Activated CD8-positive, alpha-beta T cell treated with anti-CD3 and anti-CD28 coated beads for 36 hours (primary cell): ENCODE measurements at regions not wholly inside any gene's neighbourhood (a gene's known extent, or its start where the extent isn't known, plus 50 kb on each side); places are given as distances from the start of the nearest gene placed in this dataset.
A peak's percentile ranks its signal among the peaks of the same experiment; 100 is the strongest.

Source experiments
- ATAC-seq: fragments of 200-7000 bp; cut with Tn5 transposase; one replicate; pipeline ENCODE4 v1.10.0; 2021; ENCODE audit warnings: mild to moderate bottlenecking, moderate library complexity
- CTCF ChIA-PET: fragments of 350-600 bp; sonication (Branson Sonifier 250); formaldehyde crosslinking; loops from one replicate; lab custom pipeline; 2021; ENCODE audit warnings: antibody characterized with exemption; lab: Charles Lee
- POLR2A ChIA-PET: fragments of 350-600 bp; sonication (Branson Sonifier 250); formaldehyde crosslinking; loops from one replicate; lab custom pipeline; 2021; ENCODE audit warnings: antibody characterized with exemption; lab: Charles Lee
- DNase-seq: peaks from one replicate; pipeline ENCODE4 v3.0.0-alpha.2; 2020
- H3K27ac Mint-ChIP-seq: one replicate; pipeline ENCODE4 v1.8.0; 2021; ENCODE audit warnings: mild to moderate bottlenecking, mixed read lengths
- H3K27me3 Mint-ChIP-seq: one replicate; pipeline ENCODE4 v1.8.0; 2021; ENCODE audit warnings: mixed read lengths
- H3K36me3 Mint-ChIP-seq: one replicate; pipeline ENCODE4 v1.8.0; 2021; ENCODE audit warnings: low read depth, mixed read lengths
- H3K4me1 Mint-ChIP-seq: one replicate; pipeline ENCODE4 v1.8.0; 2021; ENCODE audit warnings: low read depth, mixed read lengths
- H3K4me3 Mint-ChIP-seq: one replicate; pipeline ENCODE4 v1.8.0; 2021; ENCODE audit warnings: mild to moderate bottlenecking, moderate library complexity, mixed read lengths
- H3K9me3 Mint-ChIP-seq: one replicate; pipeline ENCODE4 v1.8.0; 2021; ENCODE audit warnings: mixed read lengths
- CTCF ChIP-seq: fragments of 200-600 bp; IDR thresholded peaks from one replicate; pipeline ENCODE4 v1.8.0; 2022; ENCODE audit warnings: antibody characterized with exemption, mild to moderate bottlenecking
- intact Hi-C: fragments of 100-400 bp; cut with micrococcal nuclease; formaldehyde crosslinking; loops from one replicate; pipeline ENCODE4 v1.10.0; 2022

- Mint-ChIP-seq H3K4me3 (no peak overlapping the region), H3K27ac (no peak overlapping the region), H3K27me3 (peaks cover 3% of the 10 kb centered on the region), H3K36me3 (no peaks in the 10 kb centered on the region), H3K4me1 (no peaks in the 10 kb centered on the region), H3K9me3 (peaks cover 5% of the 10 kb centered on the region)
- no peak for TF ChIP-seq CTCF
- ATAC-seq (no peak), DNase-seq (no peak)
- intact Hi-C loops, result no loop called here
- POLR2A ChIA-PET, result no interaction called here
- CTCF ChIA-PET, result no interaction called here
These were observed 261.5 kb upstream of the CCDC196 start for GRCh38 chr14:66224492-66225178.

GRCh38 chr14:66225337-66225736 is 260.8 kb upstream of the CCDC196 start:
- DNase-seq, result no peak
- TF ChIP-seq CTCF, result no peak
- no peak for ATAC-seq

GRCh38 chr14:66228267-66228970 is 257.8 kb upstream of the CCDC196 start:
- ChIA-PET CTCF (no interaction called here), POLR2A (no interaction called here)
- intact Hi-C loops, result no loop called here
- Mint-ChIP-seq H3K27me3 (peaks cover 7% of the 10 kb centered on the region), H3K9me3 (peaks cover 5% of the 10 kb centered on the region), H3K4me3 (no peak overlapping the region), H3K4me1 (no peaks in the 10 kb centered on the region), H3K36me3 (no peaks in the 10 kb centered on the region), H3K27ac (no peak overlapping the region)
- ATAC-seq (peak; percentile 87), DNase-seq (peak; percentile 43)
- TF ChIP-seq CTCF, result no peak

More at GRCh38 chr14:66225337-66225736, 260.8 kb upstream of the CCDC196 start:
- POLR2A ChIA-PET, result no interaction called here
- CTCF ChIA-PET, result no interaction called here
- no peak overlapping the region for H3K27ac Mint-ChIP-seq
- H3K4me1 Mint-ChIP-seq, result no peaks in the 10 kb centered on the region
- no peak overlapping the region for H3K4me3 Mint-ChIP-seq
- H3K9me3 Mint-ChIP-seq, result peaks cover 5% of the 10 kb centered on the region
- H3K36me3 Mint-ChIP-seq, result no peaks in the 10 kb centered on the region
- H3K27me3 Mint-ChIP-seq, result peaks cover 3% of the 10 kb centered on the region
- intact Hi-C loops, result no loop called here

- TF ChIP-seq CTCF, result no peak
- Mint-ChIP-seq H3K9me3 (peaks cover 5% of the 10 kb centered on the region), H3K4me1 (no peaks in the 10 kb centered on the region), H3K4me3 (no peak overlapping the region), H3K27me3 (peaks cover 10% of the 10 kb centered on the region), H3K36me3 (no peaks in the 10 kb centered on the region), H3K27ac (no peak overlapping the region)
- DNase-seq (no peak), ATAC-seq (no peak)
- ChIA-PET POLR2A (no interaction called here), CTCF (interaction anchor here (0.8 kb wide), 1 partner anchor 10 kb away, joined by 3 read pairs; no protein-coding TSS in a partner anchor)
- intact Hi-C loops, result no loop called here
These were observed 254.4 kb upstream of the CCDC196 start for GRCh38 chr14:66231820-66232219.

GRCh38 chr14:66233591-66233990 is 252.6 kb upstream of the CCDC196 start:
- POLR2A ChIA-PET, result no interaction called here
- Mint-ChIP-seq H3K27ac (no peak overlapping the region), H3K9me3 (no peaks in the 10 kb centered on the region), H3K4me3 (no peak overlapping the region), H3K4me1 (no peaks in the 10 kb centered on the region), H3K27me3 (peaks cover 9% of the 10 kb centered on the region), H3K36me3 (no peaks in the 10 kb centered on the region)
- ATAC-seq (no peak), DNase-seq (no peak)
- CTCF ChIA-PET, result no interaction called here
- no peak for TF ChIP-seq CTCF
- intact Hi-C loops, result no loop called here
